ENCODE measurements at regions not wholly inside any gene's neighbourhood (a gene's known extent, or its start where the extent isn't known, plus 50 kb on each side); places are given as distances from the start of the nearest gene placed in this dataset.

- Mint-ChIP-seq H3K27ac (no peak overlapping the region), H3K4me1 (no peaks in the 10 kb centered on the region), H3K27me3 (no peaks in the 10 kb centered on the region), H3K4me3 (no peak overlapping the region), H3K9me3 (peaks cover 0 to 41% (median 27%) of the 10 kb centered on the region in 8 donors), H3K36me3 (peaks cover 3 to 9% of the 10 kb centered on the region in 2 donors)
- POLR2A ChIA-PET (ENCODE audit: partially characterized antibody): interaction anchor here (1.4 kb wide), 1 partner anchor 19 kb away, joined by 3 read pairs; no protein-coding TSS in a partner anchor
- H3K4me3 ChIP-seq (ENCODE audit: low read length in 2 of 2): no peak overlapping the region
- CTCF ChIA-PET (ENCODE audit: partially characterized antibody): interaction anchor here (1.0 kb wide), 1 partner anchor 383 kb away, joined by 3 read pairs; no protein-coding TSS in a partner anchor
- DNase-seq: no peak
- H3K27ac ChIP-seq (ENCODE audit: low read depth, low read length): no peak overlapping the region
- no peaks in the 10 kb centered on the region for H3K27me3 ChIP-seq (ENCODE audit: insufficient read depth, low read length)
- no peaks in the 10 kb centered on the region for H3K4me1 ChIP-seq (ENCODE audit: insufficient read depth, low read length)
- intact Hi-C loops (cut with micrococcal nuclease): no loop called here
- H3K9me3 ChIP-seq (ENCODE audit: control insufficient read depth in 1 of 2, low read length in 2 of 2): peaks cover 0 to 8% of the 10 kb centered on the region in 2 donors
- H3K36me3 ChIP-seq (ENCODE audit: insufficient read depth, low read length): no peaks in the 10 kb centered on the region
Observed at GRCh38 chr9:129514497-129514867, 106.4 kb downstream of the C9orf50 start.

GRCh38 chr9:129513856-129514496 is 106.9 kb downstream of the C9orf50 start:
- no peak overlapping the region for H3K4me3 ChIP-seq (ENCODE audit: low read length in 2 of 2)
- H3K27me3 ChIP-seq (ENCODE audit: insufficient read depth, low read length): no peaks in the 10 kb centered on the region
- peaks cover 0 to 41% (median 27%) of the 10 kb centered on the region in 8 donors for H3K9me3 Mint-ChIP-seq
- no peaks in the 10 kb centered on the region for H3K27me3 Mint-ChIP-seq
- H3K36me3 Mint-ChIP-seq: peaks cover 3 to 9% of the 10 kb centered on the region in 2 donors
- no peak overlapping the region for H3K27ac ChIP-seq (ENCODE audit: low read depth, low read length)
- H3K4me1 Mint-ChIP-seq: no peaks in the 10 kb centered on the region
- CTCF ChIA-PET (ENCODE audit: partially characterized antibody): interaction anchor here (1.0 kb wide), 1 partner anchor 382 kb away, joined by 3 read pairs; no protein-coding TSS in a partner anchor
- no peak overlapping the region for H3K4me3 Mint-ChIP-seq
- intact Hi-C loops (cut with micrococcal nuclease): no loop called here
- no peak overlapping the region for H3K27ac Mint-ChIP-seq
- no peak for DNase-seq
- H3K9me3 ChIP-seq (ENCODE audit: control insufficient read depth in 1 of 2, low read length in 2 of 2): peaks cover 0 to 8% of the 10 kb centered on the region in 2 donors
- no peaks in the 10 kb centered on the region for H3K36me3 ChIP-seq (ENCODE audit: insufficient read depth, low read length)
- POLR2A ChIA-PET (ENCODE audit: partially characterized antibody): no interaction called here
- H3K4me1 ChIP-seq (ENCODE audit: insufficient read depth, low read length): no peaks in the 10 kb centered on the region

GRCh38 chr9:129513282-129513681 is 107.6 kb downstream of the C9orf50 start:
- Histone ChIP-seq H3K4me3 (ENCODE audit: low read length in 2 of 2) (no peak overlapping the region), H3K36me3 (ENCODE audit: insufficient read depth, low read length) (no peaks in the 10 kb centered on the region), H3K4me1 (ENCODE audit: insufficient read depth, low read length) (no peaks in the 10 kb centered on the region), H3K9me3 (ENCODE audit: control insufficient read depth in 1 of 2, low read length in 2 of 2) (peaks cover 0 to 7% of the 10 kb centered on the region in 2 donors), H3K27ac (ENCODE audit: low read depth, low read length) (no peak overlapping the region), H3K27me3 (ENCODE audit: insufficient read depth, low read length) (no peaks in the 10 kb centered on the region)
- intact Hi-C loops (cut with micrococcal nuclease): no loop called here
- Mint-ChIP-seq H3K4me1 (no peaks in the 10 kb centered on the region), H3K36me3 (peaks cover 2 to 9% of the 10 kb centered on the region in 2 donors), H3K27ac (peak overlapping the region in 1 of 7 donors; percentile 38), H3K27me3 (no peaks in the 10 kb centered on the region), H3K4me3 (no peak overlapping the region), H3K9me3 (peaks cover 0 to 36% (median 22%) of the 10 kb centered on the region in 8 donors)
- DNase-seq: no peak
- POLR2A ChIA-PET (ENCODE audit: partially characterized antibody): no interaction called here
- CTCF ChIA-PET (ENCODE audit: partially characterized antibody): no interaction called here

- H3K27ac Mint-ChIP-seq: peak overlapping the region in 1 of 7 donors; percentile 53
- no peak overlapping the region for H3K4me3 Mint-ChIP-seq
- no peaks in the 10 kb centered on the region for H3K4me1 ChIP-seq (ENCODE audit: insufficient read depth, low read length)
- H3K9me3 ChIP-seq (ENCODE audit: control insufficient read depth in 1 of 2, low read length in 2 of 2): peaks cover 0 to 5% of the 10 kb centered on the region in 2 donors
- H3K36me3 ChIP-seq (ENCODE audit: insufficient read depth, low read length): no peaks in the 10 kb centered on the region
- peaks cover 0 to 5% (median 0%) of the 10 kb centered on the region in 4 donors for H3K4me1 Mint-ChIP-seq
- no peak overlapping the region for H3K27ac ChIP-seq (ENCODE audit: low read depth, low read length)
- CTCF ChIA-PET (ENCODE audit: partially characterized antibody): interaction anchor here (1.1 kb wide), 1 partner anchor 26 kb away, joined by 3 read pairs; no protein-coding TSS in a partner anchor
- H3K9me3 Mint-ChIP-seq: peaks cover 0 to 25% (median 15%) of the 10 kb centered on the region in 8 donors
- intact Hi-C loops (cut with micrococcal nuclease): no loop called here
- no peaks in the 10 kb centered on the region for H3K27me3 ChIP-seq (ENCODE audit: insufficient read depth, low read length)
- POLR2A ChIA-PET (ENCODE audit: partially characterized antibody): interaction anchor here (0.9 kb wide), 1 partner anchor 128 kb away, joined by 4 read pairs; no protein-coding TSS in a partner anchor
- no peak overlapping the region for H3K4me3 ChIP-seq (ENCODE audit: low read length in 2 of 2)
- peaks cover 0 to 9% of the 10 kb centered on the region in 2 donors for H3K36me3 Mint-ChIP-seq
- no peak for DNase-seq
- H3K27me3 Mint-ChIP-seq: peaks cover 0 to 1% of the 10 kb centered on the region in 2 donors
Observed at GRCh38 chr9:129511285-129511900, 109.5 kb downstream of the C9orf50 start.

- CTCF ChIA-PET (ENCODE audit: partially characterized antibody): no interaction called here
- H3K27ac ChIP-seq (ENCODE audit: low read depth, low read length): no peak overlapping the region
- no peaks in the 10 kb centered on the region for H3K36me3 ChIP-seq (ENCODE audit: insufficient read depth, low read length)
- Mint-ChIP-seq H3K36me3 (peaks cover 3 to 9% of the 10 kb centered on the region in 2 donors), H3K27me3 (peaks cover 0 to 1% of the 10 kb centered on the region in 2 donors), H3K4me1 (peaks cover 3 to 9% (median 3%) of the 10 kb centered on the region in 4 donors), H3K27ac (peak overlapping the region in 1 of 7 donors; percentile 29), H3K4me3 (no peak overlapping the region), H3K9me3 (peaks cover 0 to 12% (median 7%) of the 10 kb centered on the region in 8 donors)
- H3K4me1 ChIP-seq (ENCODE audit: insufficient read depth, low read length): no peaks in the 10 kb centered on the region
- H3K9me3 ChIP-seq (ENCODE audit: control insufficient read depth in 1 of 2, low read length in 2 of 2): peaks cover 0 to 5% of the 10 kb centered on the region in 2 donors
- intact Hi-C loops (cut with micrococcal nuclease): no loop called here
- no peaks in the 10 kb centered on the region for H3K27me3 ChIP-seq (ENCODE audit: insufficient read depth, low read length)
- H3K4me3 ChIP-seq (ENCODE audit: low read length in 2 of 2): no peak overlapping the region
- POLR2A ChIA-PET (ENCODE audit: partially characterized antibody): no interaction called here
- DNase-seq: no peak
Observed at GRCh38 chr9:129509533-129509928, 111.4 kb downstream of the C9orf50 start.

GRCh38 chr9:129507805-129508204 is 113.1 kb downstream of the C9orf50 start:
- H3K9me3 ChIP-seq (ENCODE audit: control insufficient read depth in 1 of 2, low read length in 2 of 2): no peaks in the 10 kb centered on the region
- H3K27ac ChIP-seq (ENCODE audit: low read depth, low read length): no peak overlapping the region
- no peak overlapping the region for H3K4me3 ChIP-seq (ENCODE audit: low read length in 2 of 2)
- ChIA-PET CTCF (ENCODE audit: partially characterized antibody) (no interaction called here), POLR2A (ENCODE audit: partially characterized antibody) (interaction anchor here (0.8 kb wide), 1 partner anchor 11 kb away, joined by 3 read pairs; no protein-coding TSS in a partner anchor)
- intact Hi-C loops (cut with micrococcal nuclease): no loop called here
- Mint-ChIP-seq H3K9me3 (peaks cover 0 to 4% (median 0%) of the 10 kb centered on the region in 8 donors), H3K36me3 (peaks cover 6% of the 10 kb centered on the region in 2 donors), H3K27me3 (peaks cover 0 to 1% of the 10 kb centered on the region in 2 donors), H3K4me3 (no peak overlapping the region), H3K27ac (peak overlapping the region in 1 of 7 donors; percentile 2), H3K4me1 (peaks cover 4 to 10% (median 5%) of the 10 kb centered on the region in 4 donors)
- H3K4me1 ChIP-seq (ENCODE audit: insufficient read depth, low read length): no peaks in the 10 kb centered on the region
- no peaks in the 10 kb centered on the region for H3K27me3 ChIP-seq (ENCODE audit: insufficient read depth, low read length)
- no peak for DNase-seq
- no peaks in the 10 kb centered on the region for H3K36me3 ChIP-seq (ENCODE audit: insufficient read depth, low read length)

GRCh38 chr9:129506892-129507291 is 114.0 kb downstream of the C9orf50 start:
- Mint-ChIP-seq H3K36me3 (peaks cover 8% of the 10 kb centered on the region in 2 donors), H3K27ac (no peak overlapping the region)
- POLR2A ChIA-PET (ENCODE audit: partially characterized antibody): no interaction called here

More at GRCh38 chr9:129506892-129507291, 114.0 kb downstream of the C9orf50 start:
- Histone ChIP-seq H3K36me3 (ENCODE audit: insufficient read depth, low read length) (no peaks in the 10 kb centered on the region), H3K27ac (ENCODE audit: low read depth, low read length) (no peak overlapping the region), H3K4me1 (ENCODE audit: insufficient read depth, low read length) (no peaks in the 10 kb centered on the region), H3K9me3 (ENCODE audit: control insufficient read depth in 1 of 2, low read length in 2 of 2) (no peaks in the 10 kb centered on the region), H3K4me3 (ENCODE audit: low read length in 2 of 2) (no peak overlapping the region), H3K27me3 (ENCODE audit: insufficient read depth, low read length) (no peaks in the 10 kb centered on the region)
- DNase-seq: no peak
- CTCF ChIA-PET (ENCODE audit: partially characterized antibody): no interaction called here
- intact Hi-C loops (cut with micrococcal nuclease): no loop called here
- Mint-ChIP-seq H3K27me3 (peaks cover 0 to 1% of the 10 kb centered on the region in 2 donors), H3K4me1 (peaks cover 5 to 10% (median 7%) of the 10 kb centered on the region in 4 donors), H3K9me3 (peaks cover 0 to under 1% (median 0%) of the 10 kb centered on the region in 8 donors), H3K4me3 (no peak overlapping the region)

All from CD4-positive, alpha-beta memory T cell (primary cell).